ENCODE measurements at regions not wholly inside any gene's neighbourhood (a gene's known extent, or its start where the extent isn't known, plus 50 kb on each side); places are given as distances from the start of the nearest gene placed in this dataset.

- no peaks in the 10 kb centered on the region for H3K36me3 Mint-ChIP-seq (ENCODE audit: low read depth, unreplicated experiment)
- H3K4me2 ChIP-seq (ENCODE audit: low read length), result no peak overlapping the region
- no peaks in the 10 kb centered on the region for H3K4me1 ChIP-seq (ENCODE audit: insufficient read depth, low read length)
- H3K9ac ChIP-seq (ENCODE audit: low read length), result no peak overlapping the region
- no peaks in the 10 kb centered on the region for H3K36me3 ChIP-seq (ENCODE audit: insufficient read depth, low read length)
- no peak overlapping the region for H3K4me3 ChIP-seq (ENCODE audit: insufficient read depth, low read depth, low read length)
- no peak overlapping the region for H3K27ac Mint-ChIP-seq (ENCODE audit: unreplicated experiment)
- H3K27me3 ChIP-seq (ENCODE audit: insufficient read depth, low read length), result no peaks in the 10 kb centered on the region
- no peak overlapping the region for H2AFZ ChIP-seq (ENCODE audit: low read depth, low read length)
- peaks cover 1% of the 10 kb centered on the region for H3K9me3 Mint-ChIP-seq (ENCODE audit: unreplicated experiment)
- FAIRE-seq (no peak), DNase-seq (ENCODE audit: low read depth) (no peak)
- no peak overlapping the region for H3K27ac ChIP-seq (ENCODE audit: low read depth, low read length)
- no peaks in the 10 kb centered on the region for H3K27me3 Mint-ChIP-seq (ENCODE audit: low read depth, unreplicated experiment)
- H3K4me1 Mint-ChIP-seq (ENCODE audit: low read depth, unreplicated experiment), result no peaks in the 10 kb centered on the region
- TF ChIP-seq EZH2 (IDR thresholded peaks at IDR 0.05; ENCODE audit: insufficient read depth, low read length) (no peak), CTCF (IDR thresholded peaks at IDR 0.05; ENCODE audit: insufficient read depth, low read depth, low read length) (no peak)
- no peak overlapping the region for H3K4me3 Mint-ChIP-seq (ENCODE audit: unreplicated experiment)
- H4K20me1 ChIP-seq (ENCODE audit: insufficient read depth, low read length), result no peaks in the 10 kb centered on the region
- H3K79me2 ChIP-seq (ENCODE audit: insufficient read depth, low read length), result no peaks in the 10 kb centered on the region
- no peaks in the 10 kb centered on the region for H3K9me3 ChIP-seq (ENCODE audit: insufficient read depth, low read depth, low read length)
Observed at GRCh38 chr2:191760655-191761262, 82.8 kb downstream of the NABP1 start.

GRCh38 chr2:191773136-191773535 lies 73.8 kb downstream of the CAVIN2 start:
- H3K9ac ChIP-seq (ENCODE audit: low read length), result no peak overlapping the region
- Mint-ChIP-seq H3K4me1 (ENCODE audit: low read depth, unreplicated experiment) (no peaks in the 10 kb centered on the region), H3K4me3 (ENCODE audit: unreplicated experiment) (no peak overlapping the region), H3K27ac (ENCODE audit: unreplicated experiment) (no peak overlapping the region), H3K9me3 (ENCODE audit: unreplicated experiment) (peaks cover 14% of the 10 kb centered on the region), H3K27me3 (ENCODE audit: low read depth, unreplicated experiment) (peaks cover 3% of the 10 kb centered on the region), H3K36me3 (ENCODE audit: low read depth, unreplicated experiment) (no peaks in the 10 kb centered on the region)
- H4K20me1 ChIP-seq (ENCODE audit: insufficient read depth, low read length), result no peaks in the 10 kb centered on the region
- H3K79me2 ChIP-seq (ENCODE audit: insufficient read depth, low read length), result no peaks in the 10 kb centered on the region
- H3K4me2 ChIP-seq (ENCODE audit: low read length), result no peak overlapping the region
- H3K4me1 ChIP-seq (ENCODE audit: insufficient read depth, low read length), result no peaks in the 10 kb centered on the region
- no peak for DNase-seq (ENCODE audit: low read depth)
- no peak for FAIRE-seq
- no peaks in the 10 kb centered on the region for H3K27me3 ChIP-seq (ENCODE audit: insufficient read depth, low read length)
- no peak overlapping the region for H2AFZ ChIP-seq (ENCODE audit: low read depth, low read length)
- no peak overlapping the region for H3K27ac ChIP-seq (ENCODE audit: low read depth, low read length)
- TF ChIP-seq EZH2 (IDR thresholded peaks at IDR 0.05; ENCODE audit: insufficient read depth, low read length) (no peak), CTCF (IDR thresholded peaks at IDR 0.05; ENCODE audit: insufficient read depth, low read depth, low read length) (no peak)
- no peaks in the 10 kb centered on the region for H3K36me3 ChIP-seq (ENCODE audit: insufficient read depth, low read length)
- H3K4me3 ChIP-seq (ENCODE audit: insufficient read depth, low read depth, low read length), result no peak overlapping the region
- no peaks in the 10 kb centered on the region for H3K9me3 ChIP-seq (ENCODE audit: insufficient read depth, low read depth, low read length)

- TF ChIP-seq EZH2 (IDR thresholded peaks at IDR 0.05; ENCODE audit: insufficient read depth, low read length) (no peak), CTCF (IDR thresholded peaks at IDR 0.05; ENCODE audit: insufficient read depth, low read depth, low read length) (no peak)
- no peaks in the 10 kb centered on the region for H3K9me3 ChIP-seq (ENCODE audit: insufficient read depth, low read depth, low read length)
- no peaks in the 10 kb centered on the region for H3K27me3 ChIP-seq (ENCODE audit: insufficient read depth, low read length)
- H3K4me3 ChIP-seq (ENCODE audit: insufficient read depth, low read depth, low read length), result no peak overlapping the region
- H3K27ac ChIP-seq (ENCODE audit: low read depth, low read length), result no peak overlapping the region
- no peaks in the 10 kb centered on the region for H4K20me1 ChIP-seq (ENCODE audit: insufficient read depth, low read length)
- FAIRE-seq, result no peak
- DNase-seq (ENCODE audit: low read depth), result no peak
- no peak overlapping the region for H3K4me2 ChIP-seq (ENCODE audit: low read length)
- no peaks in the 10 kb centered on the region for H3K79me2 ChIP-seq (ENCODE audit: insufficient read depth, low read length)
- no peak overlapping the region for H3K27ac Mint-ChIP-seq (ENCODE audit: unreplicated experiment)
- H3K4me1 ChIP-seq (ENCODE audit: insufficient read depth, low read length), result no peaks in the 10 kb centered on the region
- no peaks in the 10 kb centered on the region for H3K4me1 Mint-ChIP-seq (ENCODE audit: low read depth, unreplicated experiment)
- H3K27me3 Mint-ChIP-seq (ENCODE audit: low read depth, unreplicated experiment), result peaks cover 3% of the 10 kb centered on the region
- H3K9ac ChIP-seq (ENCODE audit: low read length), result no peak overlapping the region
- peaks cover 8% of the 10 kb centered on the region for H3K9me3 Mint-ChIP-seq (ENCODE audit: unreplicated experiment)
- no peak overlapping the region for H2AFZ ChIP-seq (ENCODE audit: low read depth, low read length)
- H3K4me3 Mint-ChIP-seq (ENCODE audit: unreplicated experiment), result no peak overlapping the region
- H3K36me3 ChIP-seq (ENCODE audit: insufficient read depth, low read length), result no peaks in the 10 kb centered on the region
- H3K36me3 Mint-ChIP-seq (ENCODE audit: low read depth, unreplicated experiment), result no peaks in the 10 kb centered on the region
Observed at GRCh38 chr2:191777351-191777750, 69.5 kb downstream of the CAVIN2 start.

Data from astrocyte (in vitro differentiated cells and primary cell).